H1 (cell line): ENCODE measurements at regions not wholly inside any gene's neighbourhood (a gene's known extent, or its start where the extent isn't known, plus 50 kb on each side); places are given as distances from the start of the nearest gene placed in this dataset.

ENCODE experiments used
- FOSL1 ChIP-seq: IDR thresholded peaks from 2 replicates; pipeline ENCODE4 v1.6.1; 2011; ENCODE audit warnings: mild to moderate bottlenecking, low read depth, low read length, moderate library complexity; ENCODE audit not compliant: insufficient read depth
- HDAC2 ChIP-seq, 2 experiments: fragments of 300-600 bp in 1 of 2; sonication (generic) in 1 of 2; IDR thresholded peaks; 2 replicates each; pipeline ENCODE4 v1.6.1; 2011 to 2012; ENCODE audit warnings: low read depth in 2 of 2, low read length in 2 of 2, mild to moderate bottlenecking in 2 of 2, moderate library complexity in 2 of 2, borderline replicate concordance in 1 of 2, inconsistent platforms in 1 of 2
- HDAC6 ChIP-seq: IDR thresholded peaks from one replicate; pipeline ENCODE4 v1.7.1; 2012; ENCODE audit warnings: low read depth, mild to moderate bottlenecking, inconsistent platforms, low read length, moderate library complexity
- JUND ChIP-seq: IDR thresholded peaks from 2 replicates; pipeline ENCODE4 v1.6.1; 2011; ENCODE audit warnings: mild to moderate bottlenecking, improper control_type of control experiment, low read length
- POLR2A ChIP-seq, 2 experiments: IDR thresholded peaks; 1 replicate in 1 of 2; 2 replicates in 1 of 2; pipeline ENCODE4 v1.6.1; 2011; ENCODE audit warnings: low read depth in 2 of 2, low read length in 2 of 2, mild to moderate bottlenecking in 2 of 2; ENCODE audit errors: control extremely low read depth in 1 of 2

- TF ChIP-seq HDAC2 (IDR thresholded peaks at IDR 0.05; ENCODE audit: borderline replicate concordance in 1 of 2, low read depth in 2 of 2, low read length in 2 of 2) (no peak), POLR2A (IDR thresholded peaks at IDR 0.05; ENCODE audit: control extremely low read depth in 1 of 2, low read depth in 2 of 2, low read length in 2 of 2) (no peak), FOSL1 (no peak), JUND (no peak), HDAC6 (no peak)
These were observed 441.2 kb upstream of the ESRRG start (continued) for GRCh38 chr1:217164403-217164802.
